HG02610 (cell line): ENCODE measurements at regions not wholly inside any gene's neighbourhood (a gene's known extent, or its start where the extent isn't known, plus 50 kb on each side); places are given as distances from the start of the nearest gene placed in this dataset.

Experiments used
- ATAC-seq: cut with Tn5 transposase; IDR thresholded peaks from one replicate; pipeline ENCODE4 v1.9.1; 2021; ENCODE audit warnings: mild to moderate bottlenecking, moderate library complexity; ENCODE audit not compliant: unreplicated experiment

DNA sequence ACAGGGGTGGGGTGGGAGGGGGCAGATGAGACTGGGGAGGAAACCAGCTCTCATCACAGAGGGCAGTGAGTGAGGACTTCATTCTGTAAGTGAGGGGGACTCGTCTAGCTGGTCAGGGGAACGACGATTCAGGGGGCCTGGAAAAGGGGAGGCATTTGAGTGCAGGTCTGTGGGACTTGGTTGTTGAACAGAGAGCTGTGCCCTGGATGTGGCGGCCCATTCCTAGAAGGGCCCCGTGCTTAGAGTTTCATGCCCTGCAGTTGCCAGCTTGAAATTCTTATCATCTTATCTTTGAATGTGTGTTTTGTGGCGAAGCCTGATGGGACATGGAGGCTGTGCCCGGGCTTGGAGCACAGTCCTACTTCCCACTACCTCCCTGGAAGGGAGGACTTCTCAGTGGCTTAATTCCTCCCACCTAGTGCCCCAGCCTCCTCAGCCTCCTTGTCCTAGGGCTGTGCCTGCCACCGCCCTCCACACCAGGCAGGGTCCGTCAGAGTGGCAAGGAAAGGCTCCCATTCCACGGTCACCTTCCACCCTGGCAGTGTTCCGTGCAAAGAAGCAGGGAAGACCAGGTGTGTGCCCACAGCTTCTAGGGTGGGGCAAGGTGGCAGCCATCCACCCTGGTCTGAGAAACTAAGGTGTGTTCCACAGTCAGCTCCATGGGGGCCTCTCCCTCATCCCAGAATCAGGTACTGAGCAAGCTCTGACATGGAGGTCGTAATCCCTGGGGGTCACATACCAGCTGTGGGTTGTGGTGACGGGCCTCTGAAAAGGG lies 59.7 kb upstream of the LMO1 start:
- ATAC-seq = no peak

DNA sequence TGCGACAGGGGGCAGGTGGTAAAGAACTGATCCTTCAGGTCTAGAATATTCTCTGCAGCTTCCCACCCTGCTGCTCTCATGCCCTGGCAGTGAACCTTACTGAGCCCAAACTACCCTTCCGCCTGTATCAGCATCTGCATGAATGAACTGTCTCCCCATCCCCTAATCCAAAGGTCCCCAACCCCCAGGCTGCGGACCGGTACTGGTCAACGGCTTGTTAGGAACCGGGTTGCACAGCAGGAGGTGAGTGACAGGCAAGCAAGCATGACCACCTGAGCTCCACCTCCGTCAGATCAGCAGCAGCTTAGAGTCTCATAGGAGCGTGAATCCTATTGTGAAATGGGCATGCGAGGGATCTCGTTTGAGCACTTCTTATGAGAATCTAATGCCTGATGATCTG lies 58.2 kb upstream of the LMO1 start:
- ATAC-seq = no peak

DNA sequence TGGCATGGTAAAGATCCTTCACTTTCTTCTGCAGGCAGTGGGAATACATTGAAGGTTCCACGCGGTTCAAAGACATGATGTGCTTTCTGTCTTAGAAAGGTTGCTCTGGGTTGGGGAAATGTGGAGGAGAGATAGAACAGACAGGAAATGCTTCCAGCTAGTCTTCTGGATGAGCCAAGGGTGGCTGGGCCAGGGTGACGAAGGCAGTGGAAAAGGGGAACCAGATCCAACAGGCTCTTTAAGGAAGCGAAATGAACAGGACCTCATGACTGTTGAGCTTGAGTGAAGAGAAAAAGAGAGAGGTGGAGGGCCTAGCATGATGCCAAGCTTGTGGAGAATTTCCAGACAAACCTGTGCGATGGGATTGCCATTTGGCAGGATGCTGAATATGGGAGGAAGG lies 56.4 kb upstream of the LMO1 start:
- ATAC-seq = no peak

DNA sequence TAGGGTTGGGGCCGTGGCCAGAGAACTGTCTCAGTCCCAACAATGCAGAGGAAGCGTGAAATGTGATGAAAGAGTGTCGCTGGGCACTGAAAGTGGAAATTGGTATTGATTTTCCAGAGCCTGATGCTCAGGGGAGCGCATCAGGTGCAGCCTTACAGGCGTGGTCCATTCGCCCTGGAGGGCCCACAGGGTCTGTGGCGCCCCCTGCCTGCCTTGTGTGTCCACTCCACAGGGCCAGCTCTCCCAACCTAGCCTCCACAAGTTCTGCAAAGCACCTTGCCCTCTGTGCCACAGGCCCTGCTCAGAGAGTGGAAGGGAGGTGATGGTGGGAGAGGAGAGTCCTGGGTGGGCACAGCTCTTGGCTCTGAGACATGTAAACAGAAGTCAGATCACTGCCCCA lies 54.9 kb upstream of the LMO1 start:
- ATAC-seq = no peak

DNA sequence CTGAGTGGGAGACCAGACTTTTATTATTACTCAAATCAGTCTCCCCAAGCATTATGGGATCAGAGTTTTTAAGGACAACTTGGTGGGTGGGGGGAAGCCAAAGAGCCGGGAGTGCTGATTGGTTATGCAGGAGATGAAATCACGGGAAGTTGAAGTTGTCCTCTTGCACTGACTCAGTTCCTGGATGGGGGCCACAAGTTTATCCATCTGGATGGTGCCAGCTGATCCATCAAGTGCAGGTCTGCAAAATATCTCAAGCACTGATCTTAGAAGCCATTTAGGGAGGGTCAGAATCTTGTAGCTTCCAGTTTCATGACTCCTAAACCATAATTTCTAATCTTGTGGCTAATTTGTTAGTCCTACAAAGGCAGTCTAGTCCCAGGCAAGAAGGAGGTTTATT lies 53.5 kb upstream of the LMO1 start:
- no peak for ATAC-seq

DNA sequence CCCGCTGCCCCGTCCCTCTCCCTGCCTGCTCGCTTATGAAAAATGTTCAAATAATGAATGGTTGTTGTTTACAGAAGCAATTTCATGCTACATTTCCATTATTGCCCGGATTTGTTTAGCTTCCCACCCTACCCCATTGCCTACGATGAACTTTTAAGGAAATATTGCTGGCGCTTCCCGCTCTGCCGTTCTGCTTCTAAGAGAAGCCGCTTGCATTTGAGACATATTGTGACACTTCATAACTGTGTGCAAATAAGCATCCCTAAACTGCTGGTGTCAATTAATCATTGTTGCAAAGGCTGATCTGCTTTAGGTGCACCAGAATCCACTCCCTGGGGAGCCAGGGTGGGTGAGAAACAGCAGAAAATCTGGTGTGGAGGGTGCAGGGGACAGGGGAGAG lies 52.3 kb upstream of the LMO1 start:
- ATAC-seq = no peak

- no peak for ATAC-seq
These were observed 51.8 kb upstream of the LMO1 start for GRCh38 chr11:8315463-8315862.

DNA sequence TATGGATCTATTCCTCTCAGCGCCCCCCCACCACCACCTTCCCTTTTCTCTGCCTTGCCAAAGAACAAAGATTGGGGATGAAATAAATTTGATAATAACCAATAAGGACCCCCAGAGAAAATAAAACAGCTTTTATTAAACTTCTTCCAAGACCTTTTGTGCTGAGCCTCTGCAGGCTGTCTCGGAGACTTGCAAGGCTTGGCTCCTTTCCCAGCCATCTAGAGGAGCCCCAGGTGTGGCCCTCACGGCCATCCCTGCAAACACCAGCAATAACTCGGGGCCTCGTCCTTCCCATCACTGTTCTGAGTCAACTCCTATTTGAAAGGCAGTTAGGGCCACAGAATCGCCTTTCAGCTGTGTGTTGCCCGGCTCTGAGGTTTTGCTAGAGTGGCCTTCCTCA lies 51.2 kb upstream of the LMO1 start:
- ATAC-seq = no peak

- ATAC-seq = no peak
These were observed 49.9 kb upstream of the LMO1 start for GRCh38 chr11:8313504-8314090.
